GM13976 (cell line): ENCODE measurements at regions not wholly inside any gene's neighbourhood (a gene's known extent, or its start where the extent isn't known, plus 50 kb on each side); places are given as distances from the start of the nearest gene placed in this dataset.
"Not testable (repeated sequence)": the region's sequence is repeated elsewhere in the genome, so short reads cannot be mapped to it uniquely, and the experiment has no call there.

Experiments
- DNase-seq: peaks from one replicate; pipeline ENCODE4 v3.0.0; 2012; ENCODE audit warnings: low spot score
- CTCF ChIP-seq: IDR thresholded peaks from 2 replicates; pipeline ENCODE4 v1.5.1; 2012; ENCODE audit warnings: borderline replicate concordance, mild to moderate bottlenecking; ENCODE audit not compliant: insufficient read depth; ENCODE audit errors: extremely low read depth, missing control alignments, control extremely low read depth
- in situ Hi-C: fragments of 300-500 bp; cut with MboI; formaldehyde crosslinking; loops from one replicate; pipeline ENCODE4 v1.12.0; 2022; ENCODE audit warnings: low sequenced_read_pairs, mixed read lengths, inconsistent platforms; ENCODE audit not compliant: unreplicated experiment

DNA sequence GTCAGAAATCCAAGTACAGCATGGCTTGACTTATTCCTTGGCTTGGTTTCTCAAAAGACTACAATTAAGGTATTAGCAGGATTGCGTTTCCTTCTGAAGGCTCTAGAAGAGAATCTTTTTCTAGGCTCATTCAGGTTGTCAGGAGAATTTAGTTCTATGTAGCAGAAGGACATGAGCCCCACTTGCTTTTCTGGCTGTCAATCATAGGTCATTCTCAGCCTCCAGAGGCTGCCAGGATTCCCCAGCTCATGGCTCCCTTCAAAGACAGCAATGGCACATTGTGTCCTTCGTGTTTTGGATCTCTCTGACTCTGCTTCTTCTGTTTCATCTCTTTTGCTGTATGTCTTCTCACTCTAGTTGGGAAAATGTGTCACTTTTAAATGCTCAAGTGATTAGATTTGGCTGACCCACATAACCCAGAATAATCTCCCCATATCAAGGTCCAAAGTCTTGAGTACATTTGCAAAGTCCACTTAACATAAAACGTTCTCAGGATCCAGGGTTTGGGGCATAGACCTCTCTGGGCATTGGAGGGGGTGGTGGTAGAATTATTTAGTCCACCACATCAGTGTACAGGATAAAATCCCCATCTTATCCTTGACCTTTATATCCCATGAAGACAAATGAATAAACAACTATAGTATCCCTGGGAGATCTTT lies 126.7 kb upstream of the BCL9 start:
- in situ Hi-C loops, result no loop called here
- no peak for TF ChIP-seq CTCF
- no peak for DNase-seq

- no peak for TF ChIP-seq CTCF
- in situ Hi-C loops, result no loop called here
These were observed 124.3 kb upstream of the BCL9 start for GRCh38 chr1:147417024-147417423.

DNA sequence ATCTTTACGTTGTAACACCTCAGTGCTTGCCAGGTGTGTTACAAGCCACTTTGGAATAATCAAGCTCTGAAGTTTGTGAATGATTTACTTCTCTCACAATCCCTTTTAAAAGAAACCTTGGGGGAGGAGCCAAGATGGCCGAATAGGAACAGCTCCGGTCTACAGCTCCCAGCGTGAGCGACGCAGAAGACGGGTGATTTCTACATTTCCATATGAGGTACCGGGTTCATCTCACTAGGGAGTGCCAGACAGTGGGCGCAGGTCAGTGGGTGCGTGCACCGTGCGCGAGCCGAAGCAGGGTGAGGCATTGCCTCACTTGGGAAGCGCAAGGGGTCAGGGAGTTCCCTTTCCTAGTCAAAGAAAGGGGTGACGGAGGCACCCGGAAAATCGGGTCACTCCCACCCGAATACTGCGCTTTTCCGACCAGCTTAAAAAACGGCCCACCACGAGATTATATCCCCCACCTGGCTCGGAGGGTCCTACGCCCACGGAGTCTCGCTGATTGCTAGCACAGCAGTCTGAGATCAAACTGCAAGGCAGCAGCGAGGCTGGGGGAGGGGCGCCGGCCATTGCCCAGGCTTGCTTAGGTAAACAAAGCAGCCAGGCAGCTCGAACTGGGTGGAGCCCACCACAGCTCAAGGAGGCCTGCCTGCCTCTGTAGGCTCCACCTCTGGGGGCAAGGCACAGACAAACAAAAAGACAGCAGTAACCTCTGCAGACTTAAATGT lies 118.0 kb upstream of the BCL9 start:
- DNase-seq, in situ Hi-C loops: not testable (repeated sequence)

More at GRCh38 chr1:147417024-147417423, 124.3 kb upstream of the BCL9 start:
- DNase-seq, result no peak

GRCh38 chr1:147434921-147435320 lies 106.4 kb upstream of the BCL9 start:
- in situ Hi-C loops, result no loop called here
- no peak for DNase-seq
- no peak for TF ChIP-seq CTCF

- no peak for DNase-seq
- in situ Hi-C loops, result no loop called here
- TF ChIP-seq CTCF, result no peak
These were observed 96.9 kb upstream of the BCL9 start for GRCh38 chr1:147444381-147444780.

DNA sequence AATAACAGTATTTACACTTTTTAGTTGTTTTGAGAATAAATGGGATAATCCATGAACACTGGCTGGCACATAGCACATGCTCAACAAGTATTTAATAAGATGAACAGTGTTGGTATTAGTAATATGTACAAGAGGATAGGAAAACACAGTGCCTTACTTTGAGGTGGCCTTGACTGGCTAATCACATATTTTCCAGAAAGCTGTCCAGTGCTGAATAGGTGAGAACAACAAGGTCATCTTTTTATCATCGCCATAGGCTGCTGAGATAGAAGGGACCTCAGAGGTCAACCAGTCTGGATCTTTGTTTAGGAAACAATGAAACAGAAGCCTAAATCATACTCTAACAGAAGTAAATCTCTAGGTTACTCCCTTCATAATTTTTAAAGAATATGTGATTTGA lies 89.7 kb upstream of the BCL9 start:
- TF ChIP-seq CTCF, result no peak
- DNase-seq, result no peak
- in situ Hi-C loops, result no loop called here

DNA sequence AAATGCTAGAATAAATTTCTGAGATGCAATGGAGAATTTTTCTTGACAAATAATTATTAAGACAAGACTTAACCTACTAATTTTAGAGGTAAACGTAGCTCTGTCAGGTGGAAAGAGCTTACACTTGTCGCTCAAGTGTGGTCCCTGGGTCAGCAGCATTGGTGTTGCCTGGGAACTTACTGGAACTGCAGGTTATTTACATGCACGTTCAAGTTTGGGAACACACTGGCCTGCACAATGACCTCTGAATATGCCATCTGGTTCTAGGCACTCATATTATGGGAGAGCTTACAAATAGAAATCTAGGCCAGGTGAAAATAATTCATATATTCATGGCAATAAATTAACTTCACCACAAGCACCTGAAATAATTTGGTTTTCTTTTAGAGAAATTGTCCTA lies 88.5 kb upstream of the BCL9 start:
- DNase-seq, result no peak
- TF ChIP-seq CTCF, result no peak
- in situ Hi-C loops, result no loop called here
